ENCODE measurements at regions not wholly inside any gene's neighbourhood (a gene's known extent, or its start where the extent isn't known, plus 50 kb on each side); places are given as distances from the start of the nearest gene placed in this dataset.
"Not testable (repeated sequence)": the region's sequence is repeated elsewhere in the genome, so short reads cannot be mapped to it uniquely, and the experiment has no call there.

- no peak for DNase-seq (ENCODE audit: low read depth in 2 of 2)
Measured at GRCh38 chr4:64216741-64217140, 192.5 kb downstream of the TECRL start.

GRCh38 chr4:64205376-64205775, 203.9 kb downstream of the TECRL start:
- no peak for DNase-seq (ENCODE audit: low read depth in 2 of 2)

GRCh38 chr4:64200001-64200555, 209.2 kb downstream of the TECRL start:
- DNase-seq (ENCODE audit: low read depth in 2 of 2) = no peak

- DNase-seq (ENCODE audit: low read depth in 2 of 2) = no peak
Measured at GRCh38 chr4:64195582-64195981, 213.7 kb downstream of the TECRL start.

- no peak for DNase-seq (ENCODE audit: low read depth in 2 of 2)
Measured at GRCh38 chr4:64192731-64193412, 216.4 kb downstream of the TECRL start.

- DNase-seq (ENCODE audit: low read depth in 2 of 2) = no peak
Measured at GRCh38 chr4:64174247-64174882, 234.9 kb downstream of the TECRL start.

- DNase-seq (ENCODE audit: low read depth in 2 of 2) = no peak
Measured at GRCh38 chr4:64166365-64166764, 242.9 kb downstream of the TECRL start.

- peak in 1 of 2 experiments; percentile 34 for DNase-seq (ENCODE audit: low read depth in 2 of 2)
Measured at GRCh38 chr4:64158648-64159326, 250.5 kb downstream of the TECRL start.

- DNase-seq (ENCODE audit: low read depth in 2 of 2) = no peak
Measured at GRCh38 chr4:64157397-64157796, 251.9 kb downstream of the TECRL start.

- DNase-seq (ENCODE audit: low read depth in 2 of 2) = no peak
Measured at GRCh38 chr4:64156253-64156652, 253.0 kb downstream of the TECRL start.

- no peak for DNase-seq (ENCODE audit: low read depth in 2 of 2)
Measured at GRCh38 chr4:64146030-64146429, 263.2 kb downstream of the TECRL start.

- DNase-seq (ENCODE audit: low read depth in 2 of 2) = no peak
Measured at GRCh38 chr4:64144994-64145393, 264.3 kb downstream of the TECRL start.

GRCh38 chr4:64130907-64131306, 278.3 kb downstream of the TECRL start:
- no peak for DNase-seq (ENCODE audit: low read depth in 2 of 2)

- no peak for DNase-seq (ENCODE audit: low read depth in 2 of 2)
Measured at GRCh38 chr4:64125354-64125753, 283.9 kb downstream of the TECRL start.

- no peak for DNase-seq (ENCODE audit: low read depth in 2 of 2)
Measured at GRCh38 chr4:64121803-64122202, 287.4 kb downstream of the TECRL start.

GRCh38 chr4:64105903-64106302, 303.3 kb downstream of the TECRL start:
- DNase-seq (ENCODE audit: low read depth in 2 of 2) = no peak

- DNase-seq (ENCODE audit: low read depth in 2 of 2) = no peak
Measured at GRCh38 chr4:64095398-64095797, 313.9 kb downstream of the TECRL start.

GRCh38 chr4:64079316-64079715, 329.9 kb downstream of the TECRL start:
- DNase-seq (ENCODE audit: low read depth in 2 of 2) = no peak

GRCh38 chr4:64068096-64068495, 341.2 kb downstream of the TECRL start:
- no peak for DNase-seq (ENCODE audit: low read depth in 2 of 2)

- DNase-seq (ENCODE audit: low read depth in 2 of 2) = no peak
Measured at GRCh38 chr4:64062991-64063390, 346.3 kb downstream of the TECRL start.

- DNase-seq (ENCODE audit: low read depth in 2 of 2) = not testable (repeated sequence)
Measured at GRCh38 chr4:64037033-64037432, 372.2 kb downstream of the TECRL start.

- no peak for DNase-seq (ENCODE audit: low read depth in 2 of 2)
Measured at GRCh38 chr4:64022560-64022959, 386.7 kb downstream of the TECRL start.

- no peak for DNase-seq (ENCODE audit: low read depth in 2 of 2)
Measured at GRCh38 chr4:64016893-64017292, 392.4 kb downstream of the TECRL start.

Measured in stimulated activated CD4-positive, alpha-beta T cell treated with anti-CD3 and anti-CD28 coated beads, Interleukin-12 subunit alpha, Interleukin-12 subunit beta, amount 100 ng/mL, for 24 hours (primary cell).